NCI-H1105 treated with DMSO at 0.1 percent for 48 hours (cell line): ENCODE measurements at regions not wholly inside any gene's neighbourhood (a gene's known extent, or its start where the extent isn't known, plus 50 kb on each side); places are given as distances from the start of the nearest gene placed in this dataset.

Source experiments
- DNase-seq: peaks from one replicate; lab custom pipeline; 2025; lab: John Stamatoyannopoulos, UW

DNA sequence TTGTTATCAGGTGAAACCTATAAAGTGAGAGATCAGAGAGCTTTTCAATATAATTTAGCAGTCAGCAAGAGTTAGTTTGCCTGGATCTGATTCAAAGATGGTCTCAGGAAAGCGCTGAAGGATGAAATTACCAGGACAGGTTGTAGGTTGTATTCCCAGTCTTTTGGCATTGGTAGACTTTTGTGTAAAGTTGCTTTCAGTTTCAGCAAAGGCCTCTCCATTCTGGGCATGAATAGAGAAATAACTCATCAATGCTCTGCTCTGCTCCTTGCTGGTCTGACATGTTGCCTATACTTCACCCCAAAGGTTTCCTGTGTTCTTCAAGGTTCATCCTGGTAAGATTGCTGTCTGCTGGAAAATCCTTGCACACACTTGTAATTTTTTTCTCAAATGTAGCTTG, 714.8 kb downstream of the EPM2A start:
- DNase-seq: no peak

DNA sequence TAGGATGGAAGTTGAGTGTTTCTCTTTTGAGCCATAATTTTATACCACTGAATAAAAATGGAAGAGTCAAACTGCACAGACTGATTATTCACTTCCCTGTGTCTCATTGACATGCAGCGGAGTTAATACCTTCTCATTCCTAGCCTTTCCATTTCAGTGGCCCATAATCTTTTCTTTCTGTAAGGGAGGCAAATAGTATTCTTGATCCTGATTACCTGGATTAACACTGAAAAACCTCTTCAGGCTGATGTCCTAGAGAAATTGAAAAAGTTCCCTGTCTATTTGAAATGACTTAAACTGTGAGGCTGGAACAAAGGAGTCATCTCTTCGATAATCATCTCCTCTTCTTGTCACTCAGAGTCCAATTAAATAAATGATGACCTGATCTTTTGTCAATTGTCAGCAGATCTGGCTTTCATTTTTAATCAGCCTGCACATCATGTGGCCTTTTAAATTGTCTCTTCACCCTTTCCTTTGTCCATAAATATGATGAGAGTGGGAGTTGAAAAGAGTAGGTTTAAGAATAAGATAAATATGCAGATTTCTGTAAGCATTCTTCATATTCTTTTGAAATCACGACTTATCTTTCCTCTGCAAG, 713.0 kb downstream of the EPM2A start:
- no peak for DNase-seq

DNA sequence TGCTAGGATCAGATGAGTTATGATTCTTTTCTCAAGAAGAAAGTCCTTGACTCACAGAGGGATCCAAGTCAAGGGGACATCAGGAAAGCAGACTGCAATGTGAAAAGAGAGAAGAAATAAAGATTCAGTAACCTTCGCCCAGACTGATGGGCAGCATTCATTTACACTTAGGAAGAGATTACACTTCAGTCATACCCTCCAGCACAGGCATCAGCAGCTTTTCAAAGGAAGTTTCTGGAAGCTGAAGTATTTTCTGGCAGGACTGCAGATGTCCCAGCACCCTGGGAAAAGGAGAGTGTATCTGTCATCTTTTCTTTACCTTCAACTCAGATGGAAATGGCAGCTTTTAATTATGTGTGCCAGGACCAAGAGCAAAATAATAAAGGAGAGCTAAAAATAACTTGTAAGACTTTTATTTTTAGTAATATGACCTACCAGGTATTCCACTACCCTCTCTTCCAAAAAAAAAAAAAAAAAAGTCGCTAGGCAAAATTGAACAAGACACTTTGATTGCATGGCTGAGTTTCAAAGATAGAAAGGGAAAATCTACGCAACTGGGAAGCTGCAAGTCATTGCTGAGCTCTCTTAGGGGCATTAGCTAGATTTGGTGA, 712.1 kb downstream of the EPM2A start:
- DNase-seq: no peak

DNA sequence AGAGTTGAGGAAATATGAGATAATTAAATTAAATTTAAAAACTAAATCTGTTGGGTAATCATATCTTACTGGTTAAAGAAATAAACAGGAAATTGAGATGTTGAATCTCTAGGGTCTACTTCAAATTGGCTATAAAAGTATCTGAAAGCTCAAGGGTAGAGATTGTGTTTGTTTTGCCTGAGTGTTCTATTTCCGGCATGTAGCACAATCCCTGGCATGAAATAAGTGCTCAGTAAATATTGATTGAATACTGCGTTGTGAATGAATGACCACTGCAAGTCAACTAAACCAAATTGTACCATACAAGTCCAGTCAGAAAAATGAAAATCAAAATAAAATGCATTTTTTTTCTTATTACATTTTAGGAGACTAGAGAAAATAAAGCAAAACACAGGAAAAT, 709.8 kb downstream of the EPM2A start:
- no peak for DNase-seq

DNA sequence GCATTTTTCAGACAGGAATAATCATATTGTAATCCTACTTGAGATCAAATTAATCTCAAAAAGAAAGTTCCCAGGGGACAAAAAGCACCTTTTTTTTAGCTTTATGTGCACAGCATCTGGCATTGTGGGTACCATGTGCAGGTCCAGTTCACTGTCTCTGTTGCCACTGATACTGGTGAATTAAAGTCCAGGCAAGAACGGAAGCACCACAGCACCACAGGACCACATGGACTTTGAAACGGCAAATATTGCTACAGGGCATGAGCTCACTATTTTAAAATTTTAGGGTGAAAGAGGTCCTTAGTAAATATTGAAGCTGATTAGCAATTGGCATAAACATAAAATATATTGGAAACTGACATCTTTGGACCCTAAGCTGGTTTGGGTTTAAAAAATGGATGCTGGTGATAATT, 709.0 kb downstream of the EPM2A start:
- DNase-seq: no peak

DNA sequence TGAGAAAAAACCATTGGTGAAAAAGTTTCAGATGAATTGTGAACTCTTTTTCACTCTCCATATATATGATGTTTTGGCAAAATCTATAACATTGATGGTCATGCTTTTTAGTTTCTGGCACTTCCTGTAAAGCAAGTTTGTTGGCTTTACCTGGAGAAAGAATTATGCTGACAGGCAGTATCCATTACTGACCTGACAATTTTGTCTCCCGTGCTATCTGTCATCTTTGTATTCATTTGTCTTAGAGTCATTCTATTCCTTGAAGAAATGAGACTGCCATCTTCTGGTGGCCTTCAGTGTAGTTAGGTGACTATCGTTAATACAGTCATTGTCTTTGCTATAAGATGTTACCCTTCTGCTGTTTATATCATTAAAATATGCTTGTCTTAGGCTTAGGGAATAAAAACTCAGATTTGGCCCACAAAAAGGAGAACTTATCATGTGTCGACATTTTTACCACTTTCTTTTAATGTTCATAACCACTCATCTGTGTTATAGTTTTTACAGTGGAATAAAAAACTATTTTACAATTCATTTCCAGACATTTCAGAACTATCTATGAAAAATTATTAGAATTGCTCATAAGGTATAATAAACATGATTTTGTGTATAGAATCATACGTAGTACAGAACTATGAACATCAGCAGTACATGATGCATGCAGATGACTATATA, 707.0 kb downstream of the EPM2A start:
- DNase-seq: peak; percentile 67

DNA sequence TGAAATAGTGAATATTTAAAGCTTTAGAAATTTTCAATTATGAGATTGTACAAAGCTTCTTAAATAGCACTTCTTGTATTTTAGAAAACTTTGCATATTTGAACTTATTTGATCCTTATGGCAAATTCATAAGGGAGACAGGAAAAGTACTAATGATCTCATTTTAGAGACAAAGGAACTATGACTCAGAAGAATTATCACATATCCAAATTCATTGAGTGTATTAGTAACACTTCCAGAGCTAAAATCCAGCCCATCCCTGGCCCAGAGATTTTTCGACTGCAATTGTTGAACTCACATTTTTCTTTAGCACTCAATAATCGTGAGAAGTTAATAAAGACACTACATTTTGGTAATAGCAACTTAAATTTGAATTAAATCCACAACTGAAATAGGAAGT, 704.3 kb downstream of the EPM2A start:
- DNase-seq: no peak

DNA sequence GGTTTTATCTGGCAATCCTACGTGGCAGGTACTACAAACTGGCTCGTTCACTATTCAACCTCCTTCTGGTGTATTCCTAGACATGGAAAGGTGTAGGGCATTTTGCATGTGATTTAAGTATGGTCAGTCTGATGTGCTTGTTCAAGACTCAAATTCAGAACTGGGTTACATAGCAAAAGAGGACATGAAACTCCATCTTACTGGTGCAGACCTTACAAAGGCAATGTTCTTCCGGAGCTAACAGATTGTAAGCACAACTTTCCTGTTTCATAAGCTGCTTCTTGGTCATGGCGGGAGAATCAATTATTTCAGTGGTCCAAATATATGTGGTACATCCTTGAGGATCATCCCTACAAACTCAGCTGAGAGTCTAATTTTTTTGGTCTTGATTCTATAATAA, 703.4 kb downstream of the EPM2A start:
- no peak for DNase-seq

DNA sequence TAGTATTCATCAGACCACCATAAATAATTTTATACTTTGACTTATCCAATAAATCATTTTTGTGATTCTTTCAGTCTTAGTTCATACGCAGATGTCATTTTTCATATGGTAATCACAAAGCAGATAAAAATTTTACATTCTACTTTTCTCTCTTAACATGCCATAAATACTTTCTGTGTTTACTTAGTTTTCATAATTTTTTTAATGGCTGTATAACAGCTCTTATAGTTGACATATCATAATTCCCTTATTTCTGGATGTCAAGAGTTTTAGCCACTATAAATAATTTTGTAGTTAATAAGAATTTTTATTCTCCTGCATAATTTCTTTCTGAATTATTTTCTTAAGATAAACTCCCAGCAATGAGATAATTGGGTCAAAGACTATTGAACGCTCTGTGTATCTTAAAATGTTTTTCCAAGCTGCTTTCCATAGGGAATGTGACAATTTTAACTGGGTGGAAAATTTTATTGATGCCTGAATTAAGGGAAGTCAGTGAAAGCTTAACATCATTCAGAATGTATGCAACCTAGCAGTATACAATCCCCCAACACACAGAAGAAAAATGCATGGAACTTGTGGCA, 702.7 kb downstream of the EPM2A start:
- DNase-seq: no peak

DNA sequence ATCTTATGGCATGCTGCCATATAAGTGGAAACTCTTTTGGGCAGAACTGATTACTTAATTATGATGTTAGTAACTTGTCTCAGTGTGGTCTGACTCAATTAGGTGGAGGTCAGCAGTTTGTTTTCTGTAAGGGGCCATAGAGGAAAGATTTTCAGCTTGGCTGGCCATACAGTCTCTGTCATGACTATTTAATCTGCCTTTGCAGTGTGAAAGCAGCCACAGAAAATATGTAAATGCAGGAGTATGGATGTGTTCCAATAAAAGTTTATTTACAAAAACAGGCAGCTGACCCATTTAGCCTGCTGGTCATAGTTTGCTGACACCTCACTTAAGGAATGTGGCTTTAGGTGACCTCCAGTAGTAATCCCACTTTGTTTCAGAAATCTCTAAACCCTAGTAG, 700.7 kb downstream of the EPM2A start:
- DNase-seq: no peak

DNA sequence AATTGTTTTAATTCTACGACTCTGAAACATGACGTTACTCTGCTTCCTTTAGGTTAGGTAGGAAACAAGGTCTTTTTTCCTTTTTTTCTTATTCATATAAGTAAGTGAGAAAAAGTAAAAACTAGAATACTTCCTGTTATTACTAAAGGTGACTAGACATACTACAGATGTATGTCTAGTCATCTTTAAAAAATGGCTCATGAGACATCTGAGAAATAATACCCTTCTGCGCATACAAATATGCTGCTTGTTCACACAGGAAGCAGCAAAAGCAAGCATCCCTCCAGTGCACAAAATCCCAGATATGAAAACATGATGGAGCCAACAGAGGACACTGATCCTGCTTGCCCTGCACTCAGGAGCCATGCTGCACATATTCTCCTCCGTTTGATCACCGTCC, 699.1 kb downstream of the EPM2A start:
- no peak for DNase-seq

DNA sequence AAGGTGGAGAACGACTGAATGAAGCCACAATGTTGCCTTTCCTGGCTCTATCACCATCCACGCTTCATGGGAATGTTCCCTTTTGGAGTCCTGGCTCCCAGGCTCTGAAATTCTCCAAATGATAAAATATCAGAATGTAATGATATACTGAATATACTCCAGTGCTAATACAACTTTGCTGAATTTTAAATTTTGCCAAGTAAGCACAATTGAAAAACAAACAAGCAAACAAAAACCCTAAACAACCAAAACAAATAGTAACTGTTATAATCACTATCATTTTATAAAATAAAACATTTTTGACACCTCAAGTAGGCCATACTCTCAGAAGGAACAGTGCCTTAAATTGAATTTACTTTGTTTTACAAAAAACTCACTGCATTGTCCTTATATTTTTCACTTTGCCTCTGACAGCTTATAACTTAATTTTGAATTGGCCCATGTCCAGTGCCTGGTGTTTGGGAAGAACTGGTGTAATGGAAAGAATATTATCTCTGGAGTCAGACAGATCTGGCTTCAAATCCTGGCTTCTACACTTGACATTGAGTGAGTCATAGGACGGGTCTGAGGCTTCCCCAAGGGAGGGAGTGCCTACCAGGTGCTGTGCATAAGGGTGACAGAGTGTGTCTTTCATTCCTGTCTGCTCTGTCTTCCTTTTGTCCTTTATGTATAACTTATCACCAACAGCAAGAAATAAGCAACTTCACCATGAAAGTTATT, 698.3 kb downstream of the EPM2A start:
- no peak for DNase-seq

DNA sequence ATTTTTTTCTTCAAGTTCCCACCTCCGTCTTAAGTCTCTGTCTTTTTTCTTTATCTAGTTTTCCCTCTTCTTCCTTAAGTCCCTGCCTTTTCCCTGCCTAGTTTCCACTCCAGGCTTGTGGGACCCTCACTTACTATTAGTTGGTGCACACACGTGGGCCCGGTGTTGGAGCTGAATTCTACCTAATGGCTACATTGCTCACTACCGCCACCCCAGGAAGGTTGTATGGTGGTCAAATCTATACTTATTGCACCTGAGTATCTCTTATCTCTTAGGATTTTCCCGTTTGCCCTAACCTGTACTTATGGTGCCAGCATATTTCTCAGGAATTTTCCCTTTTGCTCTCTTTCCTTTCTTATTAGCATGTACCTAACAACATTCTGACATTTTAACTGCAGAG, 692.8 kb downstream of the EPM2A start:
- DNase-seq: no peak

DNA sequence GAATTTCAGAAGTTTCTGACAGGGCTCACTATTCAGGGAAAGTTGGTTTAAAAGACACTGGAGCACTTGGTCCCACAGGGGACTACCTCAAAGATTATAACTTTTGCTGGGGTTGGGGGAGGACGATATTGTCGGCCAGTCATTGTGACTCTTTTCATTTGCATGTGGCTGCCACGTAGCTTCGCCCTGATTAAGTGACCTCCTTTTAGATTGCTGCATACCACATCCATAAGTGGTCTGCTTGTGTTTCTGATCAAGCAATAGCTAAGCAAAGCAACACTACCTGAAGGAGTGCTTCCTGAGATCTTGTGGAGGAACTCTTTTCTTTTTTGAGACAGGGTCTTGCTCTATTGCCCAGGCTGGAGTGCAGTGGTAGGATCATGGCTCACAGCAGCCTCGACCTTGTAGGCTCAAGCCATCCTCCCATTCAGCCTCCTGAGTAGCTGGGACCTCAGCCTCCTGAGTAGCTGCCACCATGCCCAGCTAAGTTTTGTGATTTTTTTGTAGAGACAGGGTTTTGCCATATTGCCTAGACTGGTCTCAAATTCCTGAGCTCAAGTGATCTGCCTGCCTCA, 691.3 kb downstream of the EPM2A start:
- no peak for DNase-seq

DNA sequence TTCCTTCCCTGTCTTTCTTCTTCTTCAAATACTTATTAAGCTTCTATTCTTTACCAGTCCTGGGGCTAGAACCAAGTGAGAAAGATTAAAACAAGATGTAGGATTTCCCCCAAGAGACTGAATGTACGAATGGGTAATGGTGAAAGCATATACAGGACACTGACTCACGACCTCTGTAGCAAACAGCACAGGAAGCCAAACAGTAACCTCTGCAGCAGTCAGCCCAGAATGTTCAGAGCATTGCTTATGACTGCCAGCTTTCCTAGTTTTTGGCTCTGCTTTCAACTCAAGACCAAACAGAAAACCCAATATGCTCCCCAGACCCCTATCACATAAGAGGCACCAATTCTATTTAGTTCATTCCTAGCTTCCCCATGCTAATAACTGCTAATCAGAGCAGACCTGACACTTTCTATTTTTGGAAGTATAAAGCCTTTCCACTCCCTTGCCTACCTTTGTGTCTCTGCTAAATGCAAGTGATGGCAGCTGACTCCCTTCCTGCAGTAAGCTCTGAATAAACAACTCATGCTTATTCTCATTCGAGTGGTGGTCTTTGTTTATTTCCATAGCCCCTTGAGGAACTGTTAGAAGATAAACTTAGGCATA, 690.6 kb downstream of the EPM2A start:
- no peak for DNase-seq

DNA sequence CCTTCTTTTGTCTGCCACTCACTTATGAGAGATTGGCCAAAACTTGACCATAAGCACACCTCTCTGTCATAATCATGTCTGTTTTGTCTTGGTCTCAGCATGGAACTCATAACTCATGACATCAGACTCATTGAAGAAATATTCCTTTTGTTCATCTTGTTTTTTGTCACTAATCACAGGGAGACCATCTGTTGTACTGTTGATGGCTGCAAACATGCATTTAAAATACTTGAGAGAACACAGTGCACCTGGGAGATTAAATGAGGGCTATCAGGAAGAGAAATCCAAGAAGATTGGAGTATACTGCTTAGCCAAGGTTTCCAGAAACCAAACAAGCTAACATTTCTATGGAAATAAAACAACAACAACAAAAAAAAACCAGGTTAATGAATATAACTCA, 689.7 kb downstream of the EPM2A start:
- DNase-seq: peak; percentile 41

DNA sequence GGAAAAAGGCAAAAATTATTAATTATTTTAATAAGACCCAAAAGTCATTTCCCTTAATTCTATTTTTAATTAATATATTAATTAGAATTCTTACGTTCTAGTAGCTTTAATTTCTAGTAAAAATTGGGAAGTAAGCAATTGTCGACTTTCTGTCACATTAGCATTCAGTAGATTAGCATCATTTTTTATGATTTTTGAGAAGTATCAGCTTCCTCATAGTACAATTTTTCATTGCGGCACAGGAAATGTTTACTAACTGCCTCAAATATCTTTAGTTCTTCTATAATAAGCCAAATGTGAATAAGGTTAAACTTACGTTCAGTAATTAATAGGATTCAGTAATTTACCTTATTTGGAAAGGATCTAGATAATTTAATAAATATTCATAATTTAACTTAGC, 687.4 kb downstream of the EPM2A start:
- no peak for DNase-seq

DNA sequence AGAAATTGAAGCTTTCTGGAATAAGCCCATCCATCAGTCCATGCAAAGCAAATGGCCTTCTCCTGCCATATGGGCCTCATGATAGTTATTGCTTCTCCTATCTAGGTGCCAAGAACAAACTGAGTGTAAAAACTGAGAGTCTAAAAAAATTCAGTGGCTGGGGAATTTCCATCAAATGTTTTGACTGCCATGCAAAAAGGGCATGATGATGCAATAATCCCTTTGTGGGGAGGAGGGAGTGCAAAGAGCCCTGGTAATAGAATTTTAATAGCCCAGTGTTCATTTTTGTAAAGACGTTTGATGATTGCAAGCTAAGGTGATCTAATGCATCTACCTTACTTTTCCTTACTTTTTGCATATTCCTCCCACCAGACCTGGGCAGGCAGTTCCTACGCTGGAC, 683.7 kb downstream of the EPM2A start:
- DNase-seq: no peak

DNA sequence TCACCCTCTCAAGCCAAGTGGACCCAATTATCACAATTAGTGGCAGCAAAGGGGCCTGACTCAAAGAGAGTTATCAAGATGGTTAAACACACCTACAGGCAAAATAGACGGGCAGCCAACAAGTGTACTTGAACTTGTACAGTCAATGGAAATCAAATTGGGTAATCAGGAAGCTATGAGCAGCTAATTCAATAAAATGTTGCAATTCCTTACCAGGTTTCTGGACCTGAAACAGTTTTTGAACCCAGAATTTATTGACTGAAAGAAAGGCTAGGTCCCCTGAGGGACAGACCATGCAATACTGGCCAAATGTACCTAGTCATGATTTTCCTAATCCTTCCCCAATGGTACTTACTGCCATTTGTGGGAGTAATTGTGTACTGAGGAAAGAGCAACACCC, 679.8 kb downstream of the EPM2A start:
- DNase-seq: peak; percentile 31

DNA sequence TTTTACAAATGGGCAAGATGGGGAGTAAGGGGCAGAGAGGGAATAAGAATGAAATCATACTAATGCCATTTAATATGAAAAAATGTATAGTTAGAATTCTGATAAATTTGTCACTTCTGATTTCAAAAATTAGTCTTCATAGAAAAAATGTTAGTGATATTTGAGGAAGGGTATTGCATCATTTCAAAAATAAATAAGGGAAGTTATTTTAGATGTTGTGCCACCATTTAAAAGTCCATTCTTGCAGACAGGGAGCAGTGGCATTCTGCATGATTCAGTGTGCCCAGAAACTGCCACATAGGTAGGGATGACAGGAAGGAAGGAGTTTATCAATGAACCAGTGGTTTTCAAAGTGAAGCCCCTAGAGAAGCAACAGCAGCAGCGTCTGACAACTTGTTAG, 674.6 kb downstream of the EPM2A start:
- DNase-seq: no peak

DNA sequence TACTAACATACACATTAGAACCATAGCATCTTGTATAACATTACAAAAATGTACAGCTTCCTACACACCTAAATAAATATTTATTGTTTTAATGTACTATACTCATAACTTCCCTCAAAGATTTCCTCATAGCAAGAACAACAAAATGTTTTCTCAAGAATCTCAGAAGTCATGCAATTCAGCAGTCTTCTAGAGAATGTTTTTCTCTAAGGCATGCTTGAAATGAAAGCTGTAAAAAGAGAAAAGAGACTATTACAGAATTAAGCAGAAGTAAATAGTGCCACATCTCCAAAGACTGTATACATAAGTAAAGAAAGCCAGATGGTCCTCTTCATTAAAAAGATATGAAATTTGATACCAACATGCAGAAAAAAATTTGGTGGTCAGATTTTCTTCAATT, 672.2 kb downstream of the EPM2A start:
- no peak for DNase-seq

DNA sequence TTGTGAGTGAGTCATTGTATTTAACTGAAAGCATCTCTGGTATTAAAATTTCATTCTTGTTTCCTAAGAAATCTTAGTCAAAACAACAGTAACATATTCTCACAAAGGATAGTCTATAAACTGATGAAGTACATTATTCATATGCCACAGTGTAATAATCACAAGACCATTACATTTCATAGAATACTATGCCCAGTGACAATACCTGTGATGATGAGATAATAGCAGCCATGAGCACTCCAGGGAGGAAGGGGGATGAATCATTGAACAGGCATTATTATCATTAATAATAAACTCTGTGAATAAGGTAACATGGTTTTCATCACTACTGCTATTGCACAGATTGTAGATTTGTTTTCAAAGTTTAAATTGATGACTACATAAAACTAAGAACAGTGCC, 667.9 kb downstream of the EPM2A start:
- no peak for DNase-seq
